GM18517 (cell line): ENCODE measurements at regions not wholly inside any gene's neighbourhood (a gene's known extent, or its start where the extent isn't known, plus 50 kb on each side); places are given as distances from the start of the nearest gene placed in this dataset.
"Not testable (repeated sequence)": the region's sequence is repeated elsewhere in the genome, so short reads cannot be mapped to it uniquely, and the experiment has no call there.

Source experiments
- ATAC-seq: cut with Tn5 transposase; IDR thresholded peaks from one replicate; pipeline ENCODE4 v1.9.1; 2021; ENCODE audit warnings: mild to moderate bottlenecking, moderate library complexity; ENCODE audit not compliant: unreplicated experiment

DNA sequence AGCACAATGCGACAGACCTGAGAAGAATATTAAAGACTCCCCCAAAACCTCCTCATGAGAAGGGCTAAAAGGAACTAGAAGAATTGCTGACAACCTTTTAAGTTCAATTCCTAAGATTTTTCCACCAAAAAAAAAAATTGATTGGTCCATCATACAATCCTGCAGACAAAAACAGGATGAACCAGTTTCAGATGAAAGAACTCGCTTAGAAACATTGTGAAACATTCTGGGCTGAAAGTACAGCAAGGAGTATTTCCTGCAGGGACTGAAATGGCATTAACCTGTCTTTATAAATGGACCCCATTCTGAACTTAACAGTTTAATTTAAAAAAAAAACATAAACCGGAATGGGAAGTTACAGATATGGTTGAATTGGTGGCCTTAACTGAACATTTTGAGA, 96.0 kb upstream of the FAM174B start:
- ATAC-seq = no peak

DNA sequence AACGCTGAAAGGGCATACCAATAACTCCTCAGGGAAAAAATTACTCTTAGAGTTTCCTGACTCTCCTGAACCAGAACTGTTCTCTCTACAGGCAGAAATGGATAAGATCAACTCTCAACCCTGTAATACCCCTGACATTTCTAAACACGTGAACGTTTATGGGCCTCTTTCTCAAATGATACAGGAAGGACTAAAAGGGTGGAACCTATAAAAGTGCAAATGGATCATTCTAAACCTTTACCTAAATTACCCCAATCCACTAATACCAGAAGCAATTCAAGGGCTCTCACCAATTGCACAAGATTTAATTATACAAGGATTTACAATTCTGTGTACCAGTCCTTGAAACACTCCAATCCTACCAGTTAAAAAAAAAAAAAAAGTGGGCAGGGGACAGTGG, 98.0 kb upstream of the FAM174B start:
- no peak for ATAC-seq

DNA sequence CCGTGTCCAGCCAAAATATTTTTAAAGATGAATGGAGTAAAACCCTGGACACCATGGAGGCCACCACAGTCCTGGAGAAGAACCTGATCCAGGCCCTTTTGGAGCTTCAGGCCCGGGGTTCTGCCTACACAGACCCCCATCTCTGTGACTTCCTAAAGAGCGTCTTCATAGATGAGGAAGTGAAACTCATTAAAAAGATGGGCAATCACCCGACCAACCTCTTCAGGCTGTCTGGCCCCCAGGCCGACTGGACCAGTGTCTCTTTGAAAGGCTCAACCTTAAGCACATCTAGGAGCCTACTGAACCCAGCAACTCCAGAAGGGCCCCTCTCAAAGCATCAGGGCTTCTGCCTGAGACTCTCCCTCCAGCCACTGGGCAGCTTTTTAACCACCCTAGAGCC, 107.9 kb upstream of the FAM174B start:
- ATAC-seq = no peak

- not testable (repeated sequence) for ATAC-seq
Observed at GRCh38 chr15:92768131-92768530, 112.6 kb upstream of the FAM174B start.

- ATAC-seq = no peak
Observed at GRCh38 chr15:92770641-92771040, 115.1 kb upstream of the FAM174B start.

DNA sequence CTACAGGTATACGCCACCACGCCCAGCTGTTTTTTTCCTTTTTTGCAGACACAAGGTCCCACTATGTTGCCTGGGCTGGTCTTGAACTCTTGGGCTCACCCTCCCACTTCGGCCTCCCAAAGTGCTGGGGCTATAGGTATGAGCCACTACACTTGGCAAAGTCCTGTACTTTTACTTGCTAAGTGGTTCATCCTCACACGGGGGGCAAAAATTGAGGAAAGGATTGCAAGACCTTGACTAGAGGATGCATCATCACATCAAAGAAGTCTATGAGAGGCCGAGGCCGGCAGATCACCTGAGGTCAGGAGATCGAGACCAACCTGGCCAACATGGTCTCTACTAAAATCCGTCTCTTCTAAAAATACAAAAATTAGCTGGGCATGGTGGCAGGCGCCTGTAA, 116.5 kb upstream of the FAM174B start:
- no peak for ATAC-seq

DNA sequence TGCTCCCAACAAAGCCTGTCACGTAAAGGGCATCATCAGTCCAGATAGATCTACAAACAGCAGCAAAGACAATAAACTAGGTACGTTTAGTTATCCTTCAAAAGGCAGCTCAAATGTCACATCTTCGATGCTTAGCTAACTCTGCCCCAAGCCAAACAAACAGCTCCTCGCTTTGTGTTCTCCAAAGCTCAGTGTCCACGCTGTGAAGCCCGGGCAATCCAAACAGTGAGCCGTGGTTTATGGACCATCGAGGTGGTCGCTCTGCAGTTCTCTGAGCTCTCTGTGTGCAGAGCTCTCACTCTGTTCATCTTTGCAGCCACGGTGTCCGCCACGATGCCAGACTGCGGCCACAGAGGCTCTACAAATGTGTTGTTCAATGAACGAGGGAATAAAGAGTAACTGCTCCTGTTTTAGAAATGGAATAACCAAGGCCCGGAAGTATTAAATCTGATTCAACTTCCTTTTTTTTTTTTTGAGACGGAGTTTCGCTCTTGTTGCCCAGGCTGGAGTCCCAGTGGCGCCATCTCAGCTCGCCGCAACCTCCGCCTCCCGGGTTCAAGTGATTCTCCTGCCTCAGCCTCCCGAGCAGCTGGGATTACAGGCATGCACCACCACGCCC, 117.2 kb upstream of the FAM174B start:
- ATAC-seq = no peak

- no peak for ATAC-seq
Observed at GRCh38 chr15:92773340-92773739, 117.8 kb upstream of the FAM174B start.

GRCh38 chr15:92779874-92780273, 120.2 kb upstream of the CHD2 start:
- no peak for ATAC-seq

DNA sequence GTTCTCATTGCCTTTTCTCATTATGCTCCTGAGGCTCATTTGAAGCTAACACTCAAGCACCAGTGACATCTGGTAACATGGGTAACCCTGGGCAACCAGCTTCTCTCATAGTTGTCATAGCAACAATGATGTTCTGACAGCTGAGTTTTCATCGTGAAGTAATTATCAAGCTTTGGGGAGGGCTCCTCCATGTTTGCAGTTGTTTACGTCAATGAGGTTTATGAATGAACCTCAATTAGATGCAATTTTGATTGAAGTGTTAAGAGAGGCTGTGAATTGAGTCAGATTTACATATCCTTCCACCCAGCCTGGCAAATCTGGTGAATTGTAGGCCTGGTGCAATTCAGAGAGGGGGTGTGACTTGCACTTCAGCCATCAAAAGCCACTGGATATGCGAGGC, 119.3 kb upstream of the CHD2 start:
- no peak for ATAC-seq

DNA sequence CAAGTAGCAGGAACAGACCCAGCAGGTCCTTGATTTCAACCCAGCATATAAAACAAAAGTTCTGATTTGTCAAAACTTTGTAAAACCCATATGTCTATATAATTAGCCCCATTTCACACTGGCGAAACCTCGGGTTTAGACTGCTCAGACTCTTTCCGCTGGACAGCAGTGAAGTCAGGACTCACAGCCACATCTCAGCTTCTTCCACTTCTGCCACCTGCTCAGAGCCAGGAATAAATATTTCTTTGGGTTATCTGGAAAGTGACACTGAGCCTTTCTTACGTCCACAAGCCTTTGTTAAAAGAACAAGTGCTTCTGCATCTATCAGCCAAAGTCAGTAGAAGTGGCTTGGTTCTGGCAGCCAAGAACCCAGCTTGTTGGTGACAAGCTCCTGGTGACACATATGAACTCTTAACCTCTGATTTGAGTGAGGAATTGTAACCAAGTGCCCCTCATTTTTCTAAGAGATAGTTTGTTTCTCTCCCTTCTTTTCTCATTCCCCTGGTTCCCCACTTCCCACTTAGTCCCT, 118.1 kb upstream of the CHD2 start:
- no peak for ATAC-seq

DNA sequence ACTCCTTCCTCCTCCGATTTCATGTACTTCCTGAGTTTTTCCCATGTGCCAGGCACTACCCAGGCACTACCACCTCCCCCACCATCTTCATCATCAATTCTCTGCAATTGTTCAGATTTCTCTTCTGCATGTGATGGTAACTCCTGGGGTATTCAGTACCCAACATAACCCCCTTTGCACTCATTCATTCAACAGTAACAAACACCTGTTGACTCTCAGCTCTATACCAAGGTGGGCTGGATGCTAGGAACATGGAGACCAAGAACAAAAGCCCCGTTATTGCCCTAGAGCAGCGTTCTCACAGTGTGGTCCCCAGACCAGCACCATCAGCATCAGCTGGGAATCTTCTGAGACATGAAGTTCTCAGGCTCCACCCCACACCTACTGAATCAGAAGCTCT, 113.0 kb upstream of the CHD2 start:
- no peak for ATAC-seq

DNA sequence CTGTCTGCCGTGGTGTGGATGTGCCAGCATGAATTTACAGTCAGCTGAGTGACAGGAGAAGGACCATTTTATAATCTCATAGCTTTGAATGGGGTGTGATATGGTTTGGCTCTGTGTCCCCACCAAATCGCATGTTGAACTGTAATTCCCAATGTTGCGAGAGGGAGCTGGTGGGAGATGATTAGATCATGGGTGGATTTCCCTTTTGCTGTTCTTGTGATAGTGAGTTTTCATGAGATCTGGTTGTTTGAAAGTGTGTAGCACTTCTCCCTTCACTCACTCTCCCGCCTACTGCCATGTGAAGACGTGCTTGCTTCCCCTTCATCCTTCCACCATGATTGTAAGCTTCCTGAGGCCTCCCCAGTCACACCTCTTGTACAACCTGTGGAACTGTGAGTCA, 111.9 kb upstream of the CHD2 start:
- no peak for ATAC-seq

DNA sequence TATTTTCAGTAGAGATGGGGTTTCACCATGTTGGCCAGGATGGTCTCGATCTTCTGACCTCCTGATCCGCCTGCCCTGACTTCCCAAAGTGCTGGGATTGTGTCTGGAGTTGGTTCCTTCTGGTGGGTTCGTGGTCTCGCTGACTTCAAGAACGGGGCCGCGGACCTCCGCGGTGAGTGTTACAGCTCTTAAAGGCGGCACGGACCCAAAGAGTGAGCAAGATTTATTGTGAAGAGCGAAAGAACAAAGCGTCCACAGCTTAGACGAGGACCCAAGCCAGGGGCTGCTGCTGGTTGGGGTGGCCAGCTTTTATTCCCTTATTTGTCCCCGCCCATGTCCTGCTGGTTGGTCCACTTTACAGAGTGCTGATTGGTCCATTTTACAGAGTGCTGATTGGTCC, 111.3 kb upstream of the CHD2 start:
- ATAC-seq = not testable (repeated sequence)

GRCh38 chr15:92796161-92796611, 103.9 kb upstream of the CHD2 start:
- no peak for ATAC-seq

DNA sequence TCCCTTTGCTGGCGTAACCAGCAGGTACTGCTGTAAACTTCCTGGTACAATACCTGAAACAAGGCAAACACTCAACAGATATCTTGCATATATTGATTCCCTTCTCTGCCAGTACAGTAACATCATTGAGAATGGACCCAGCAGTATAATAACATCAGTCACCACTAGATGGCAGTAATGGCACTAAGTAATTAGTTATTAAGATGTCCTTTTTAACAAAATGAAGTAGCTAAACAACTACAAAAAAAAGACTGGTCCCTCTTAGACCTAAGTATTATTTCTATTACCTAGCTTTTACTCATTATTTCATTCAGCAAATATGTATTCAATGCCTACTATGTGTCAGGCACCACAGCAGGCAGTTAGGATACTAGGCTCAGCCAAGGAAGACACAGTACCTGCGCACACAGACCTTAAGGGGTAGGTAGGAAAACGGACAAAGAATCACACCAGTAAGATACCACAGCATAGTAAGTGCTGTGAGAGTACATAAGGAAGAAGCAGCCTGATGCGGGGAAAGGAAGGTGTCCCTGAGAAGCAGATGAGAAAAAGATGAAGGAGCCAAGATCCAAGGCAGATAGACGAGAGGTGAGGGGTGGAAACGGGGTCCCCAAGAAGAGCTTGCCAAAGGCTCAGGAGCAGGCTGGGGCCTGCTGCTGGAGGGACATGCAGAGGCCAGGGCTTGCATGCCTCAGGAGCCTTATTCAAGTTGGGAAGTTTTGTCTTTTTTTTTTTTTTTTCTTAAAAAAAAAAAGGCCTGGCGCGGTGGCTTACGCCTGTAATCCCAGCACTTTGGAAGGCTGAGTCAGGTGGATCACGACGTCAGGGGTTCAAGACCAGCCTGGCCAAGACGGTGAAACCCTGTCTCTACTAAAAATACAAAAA, 102.7 kb upstream of the CHD2 start:
- ATAC-seq = peak; percentile 72

GRCh38 chr15:92800013-92800412, 100.1 kb upstream of the CHD2 start:
- no peak for ATAC-seq

- ATAC-seq = not testable (repeated sequence)
Observed at GRCh38 chr15:92800416-92801055, 99.6 kb upstream of the CHD2 start.

DNA sequence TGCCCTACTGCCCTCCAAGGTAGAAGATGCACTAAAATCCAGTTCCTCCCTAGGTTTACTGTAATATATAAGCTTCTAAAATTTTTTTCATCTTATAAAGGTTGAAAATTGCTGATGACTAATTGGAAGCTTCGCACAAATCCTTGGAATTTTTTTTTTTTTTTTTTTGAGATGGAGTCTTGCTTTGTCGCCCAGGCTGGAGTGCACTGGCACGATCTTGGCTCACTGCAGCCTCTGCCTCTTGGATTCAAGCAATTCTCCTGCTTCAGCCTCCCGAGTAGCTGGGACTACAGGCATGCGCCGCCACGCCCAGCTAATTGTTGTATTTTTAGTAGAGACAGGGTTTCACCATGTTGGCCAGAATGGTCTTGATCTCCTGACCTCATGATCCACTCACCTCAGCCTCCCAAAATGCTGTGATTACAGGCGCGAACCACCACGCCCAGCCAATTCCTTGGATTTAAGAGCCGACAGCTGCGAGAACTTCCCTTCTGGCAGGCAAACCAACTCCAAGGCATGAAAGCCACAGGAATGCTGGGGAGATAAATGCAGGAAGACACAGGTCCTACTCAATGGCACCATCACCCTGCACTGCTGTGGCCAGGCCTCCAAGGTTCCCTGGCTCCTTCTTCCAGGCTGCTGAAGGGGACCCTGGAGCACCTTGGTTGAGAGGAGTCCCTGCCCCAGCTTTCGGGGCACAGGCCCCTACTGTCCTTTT, 98.9 kb upstream of the CHD2 start:
- not testable (repeated sequence) for ATAC-seq

- ATAC-seq = no peak
Observed at GRCh38 chr15:92801774-92802464, 98.2 kb upstream of the CHD2 start.

- no peak for ATAC-seq
Observed at GRCh38 chr15:92803536-92803851, 96.6 kb upstream of the CHD2 start.
